GM19239 (cell line): ENCODE measurements at regions not wholly inside any gene's neighbourhood (a gene's known extent, or its start where the extent isn't known, plus 50 kb on each side); places are given as distances from the start of the nearest gene placed in this dataset.

Source experiments
- DNase-seq: peaks from one replicate; pipeline ENCODE4 v3.0.0; 2011; ENCODE audit warnings: low spot score; ENCODE audit not compliant: insufficient read length
- FAIRE-seq: peaks from 2 replicates; lab custom pipeline; 2011; peaks lifted over from hg19 to GRCh38; lab: Jason Lieb, UNC

DNA sequence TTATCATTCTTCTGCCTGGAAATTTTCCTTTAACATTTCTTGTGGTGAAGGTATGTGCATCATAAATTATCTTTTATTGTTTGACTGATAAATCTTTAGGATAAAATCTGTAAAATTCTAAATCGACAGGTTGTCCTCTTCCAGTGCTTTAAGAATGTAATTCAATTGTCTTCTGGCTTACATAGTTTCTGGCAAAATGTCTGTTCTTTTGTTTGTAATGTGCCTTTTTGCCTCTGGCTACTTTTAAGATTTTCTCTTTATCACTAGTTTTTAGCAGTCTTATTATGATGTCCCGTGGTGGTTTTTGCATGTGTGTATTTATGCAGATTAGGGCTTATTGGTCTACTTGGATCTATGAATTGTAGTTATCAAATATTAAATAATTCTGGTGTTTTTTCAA lies 203.6 kb upstream of the COPS8 start:
- DNase-seq (no peak), FAIRE-seq (no peak)

DNA sequence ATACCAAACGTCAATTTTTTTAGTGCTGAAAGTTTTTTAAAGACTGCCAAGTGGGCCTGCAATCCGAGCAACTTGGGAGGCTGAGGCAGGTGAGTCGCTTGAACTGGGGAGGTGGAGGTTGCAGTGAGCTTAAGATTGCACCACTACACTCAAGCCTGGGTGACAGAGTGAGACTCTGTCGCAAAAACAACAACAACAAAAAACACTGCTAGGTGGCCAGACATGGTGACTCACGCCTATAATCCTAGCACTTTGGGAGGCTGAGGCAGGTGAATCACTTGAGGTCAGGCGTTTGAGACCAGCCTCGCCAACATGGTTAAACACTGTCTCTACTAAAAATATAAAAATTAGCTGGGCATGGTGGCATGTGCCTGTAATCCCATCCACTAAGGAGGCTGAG lies 202.8 kb upstream of the COPS8 start:
- FAIRE-seq: no peak

DNA sequence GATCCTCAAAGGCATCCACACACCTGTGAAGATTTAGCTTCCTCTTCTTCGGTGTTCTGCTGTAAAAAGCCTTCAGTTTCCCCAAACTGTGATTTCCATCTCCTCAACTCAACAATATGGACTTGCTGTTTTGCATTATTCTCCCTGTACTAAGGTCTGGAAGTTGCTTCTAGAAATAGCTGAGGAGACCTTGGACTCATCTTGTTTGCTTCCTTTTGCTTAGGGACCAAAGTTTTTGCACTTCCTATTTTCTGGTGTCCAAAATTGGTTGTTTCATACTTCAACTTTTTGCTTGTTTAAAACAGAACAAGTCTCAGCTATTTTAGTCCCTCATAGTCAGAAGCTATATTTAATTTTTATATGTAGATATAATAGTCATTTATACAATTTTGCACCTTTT lies 201.9 kb upstream of the COPS8 start:
- FAIRE-seq (no peak), DNase-seq (no peak)

More for the DNA sequence above, 202.8 kb upstream of the COPS8 start:
- no peak for DNase-seq

- FAIRE-seq (no peak), DNase-seq (no peak)
Observed at GRCh38 chr2:236884569-236885175, 201.0 kb upstream of the COPS8 start.

- no peak for DNase-seq
- FAIRE-seq: no peak
Observed at GRCh38 chr2:236886456-236886855, 199.2 kb upstream of the COPS8 start.

GRCh38 chr2:236887531-236887930 lies 198.2 kb upstream of the COPS8 start:
- FAIRE-seq (no peak), DNase-seq (no peak)

GRCh38 chr2:236887953-236888793 lies 197.5 kb upstream of the COPS8 start:
- DNase-seq (no peak), FAIRE-seq (no peak)

DNA sequence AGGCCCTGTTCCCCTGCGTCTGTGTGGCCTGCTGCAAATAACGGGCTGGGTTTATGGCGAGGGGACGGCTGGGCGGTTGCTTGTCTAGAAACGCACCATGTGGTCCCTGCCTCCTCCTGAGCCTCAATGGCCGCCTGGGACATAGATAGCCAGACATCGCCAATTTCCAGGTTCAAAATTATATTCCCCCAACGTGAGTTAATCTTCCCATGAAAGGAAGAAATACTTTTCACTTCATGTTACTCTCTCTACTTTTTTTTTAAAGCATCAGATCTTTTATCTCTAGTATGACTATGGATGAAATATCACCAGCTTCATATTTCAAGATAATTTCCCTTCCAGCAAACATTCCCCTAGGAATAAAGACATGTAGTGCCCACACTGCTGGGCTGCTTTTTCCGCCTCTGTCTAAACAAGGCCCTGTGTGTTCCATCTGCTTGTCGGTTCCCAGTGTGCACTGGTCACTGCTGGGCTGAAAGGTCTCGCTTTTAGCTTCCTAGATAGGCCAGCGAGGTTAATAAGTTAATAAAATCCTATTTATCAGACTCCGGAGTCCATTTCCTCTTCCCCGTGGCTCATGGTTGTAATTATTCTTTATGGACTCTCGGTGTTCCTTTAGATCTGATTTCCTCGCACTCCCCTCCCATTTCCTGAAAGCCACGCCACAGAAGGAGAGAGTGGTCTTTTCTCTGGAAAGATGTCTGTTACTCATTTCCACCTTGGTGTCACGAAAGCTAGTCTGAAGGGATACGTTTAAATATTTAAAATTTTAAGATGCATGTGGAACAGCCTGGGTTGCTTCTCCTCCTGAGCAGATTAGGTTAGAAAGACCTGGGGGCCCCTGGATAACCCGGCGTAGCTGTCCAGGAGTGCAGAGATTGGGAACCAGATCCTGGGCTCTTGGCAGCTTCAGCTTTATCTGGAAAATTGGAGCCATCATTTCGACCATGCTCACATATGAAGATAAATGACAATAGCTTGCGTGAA lies 196.6 kb upstream of the COPS8 start:
- DNase-seq: no peak
- FAIRE-seq: no peak

- FAIRE-seq (no peak), DNase-seq (no peak)
Observed at GRCh38 chr2:236889791-236890704, 195.6 kb upstream of the COPS8 start.

- DNase-seq: no peak
- no peak for FAIRE-seq
Observed at GRCh38 chr2:236892721-236893120, 193.0 kb upstream of the COPS8 start.

DNA sequence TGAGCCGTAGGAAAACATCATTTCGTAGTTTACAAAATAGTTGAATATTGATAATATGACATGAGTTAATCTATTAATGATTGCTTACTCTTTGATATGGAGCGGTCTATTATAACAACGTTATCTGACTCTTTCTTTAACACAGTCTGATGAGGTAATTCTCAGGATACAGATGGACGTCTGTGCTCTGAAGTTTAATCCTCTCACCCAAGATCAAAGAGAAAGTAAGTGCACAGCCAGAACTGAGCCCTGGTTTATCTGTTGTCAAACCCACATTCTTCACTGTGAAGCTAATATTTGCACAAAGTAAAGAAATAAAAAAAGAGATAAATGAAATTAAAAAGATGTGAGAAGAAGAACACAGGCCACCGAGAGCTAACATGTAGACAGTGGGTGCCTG lies 190.9 kb upstream of the COPS8 start:
- DNase-seq (no peak), FAIRE-seq (no peak)

GRCh38 chr2:236895497-236895896 lies 190.2 kb upstream of the COPS8 start:
- no peak for FAIRE-seq

GRCh38 chr2:236896688-236897087 lies 189.0 kb upstream of the COPS8 start:
- DNase-seq: no peak
- FAIRE-seq: no peak

More at GRCh38 chr2:236895497-236895896, 190.2 kb upstream of the COPS8 start:
- no peak for DNase-seq

DNA sequence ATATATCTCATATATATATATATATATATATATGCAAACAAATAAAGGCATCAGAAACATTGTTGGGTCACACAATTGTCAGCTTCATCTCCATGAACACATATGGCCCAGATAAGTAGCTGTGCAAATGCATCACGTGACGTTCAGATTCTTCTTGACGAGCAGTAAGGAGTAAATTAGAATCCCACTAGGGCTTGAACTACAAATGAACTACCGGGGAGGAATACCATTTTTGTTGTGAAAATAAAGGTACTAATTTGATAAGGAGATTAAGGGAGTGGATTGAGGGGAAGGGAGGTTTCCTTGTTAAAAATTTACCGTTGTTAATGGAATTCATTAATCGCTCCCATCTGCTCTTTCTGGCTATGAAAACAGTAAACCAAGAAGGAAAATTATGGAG lies 186.5 kb upstream of the COPS8 start:
- FAIRE-seq (no peak), DNase-seq (no peak)

DNA sequence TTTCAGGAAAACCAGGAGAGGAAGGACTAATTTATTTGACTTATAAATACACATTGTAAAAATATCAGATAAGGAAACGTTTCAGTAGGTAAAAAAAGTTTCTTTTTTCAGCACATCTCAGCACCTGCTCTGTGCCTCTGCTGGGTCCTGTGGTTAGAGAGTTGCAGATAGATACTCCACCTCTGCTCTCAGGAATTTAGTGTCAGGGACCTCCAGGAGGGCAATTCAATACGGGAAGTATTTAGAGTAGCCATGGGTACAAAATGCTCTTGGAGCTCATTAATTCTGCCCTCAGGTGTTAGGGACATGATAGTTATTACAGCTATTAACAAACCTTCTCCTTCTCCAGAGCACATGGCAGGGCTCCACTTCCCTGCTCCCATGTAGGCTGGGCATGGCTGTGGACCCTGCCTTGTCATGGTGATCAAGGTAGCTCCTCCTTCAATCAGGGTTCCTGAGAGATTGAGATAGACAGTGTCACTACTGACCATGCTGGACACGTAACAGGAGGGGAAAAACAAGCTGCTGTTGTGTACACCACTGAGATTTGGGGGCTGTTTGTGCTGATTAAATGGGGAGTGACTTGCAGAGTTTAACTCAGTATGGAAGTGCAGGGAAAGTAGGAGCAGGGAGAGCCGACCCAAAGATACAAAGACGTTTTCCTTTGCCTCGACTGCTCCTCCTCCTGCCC lies 185.6 kb upstream of the COPS8 start:
- DNase-seq (no peak), FAIRE-seq (no peak)

DNA sequence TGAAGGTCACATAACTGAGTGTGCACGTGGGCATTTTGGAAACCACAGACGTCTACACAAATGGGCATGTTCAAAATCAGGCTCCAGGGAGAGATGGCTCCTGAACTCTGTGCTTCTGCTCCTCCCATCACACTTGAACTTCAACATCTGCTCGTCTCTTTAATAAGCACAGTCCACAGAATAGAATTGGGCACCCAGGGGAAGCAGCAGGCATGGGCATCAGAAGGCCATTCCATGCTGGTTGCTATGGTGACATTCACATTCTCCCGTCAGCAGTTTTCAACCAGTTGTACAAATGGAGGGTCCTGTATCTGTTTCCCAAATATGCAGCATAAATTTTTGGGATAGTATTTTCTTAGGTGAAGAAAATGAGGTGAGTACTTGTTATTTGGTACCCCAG lies 183.7 kb upstream of the COPS8 start:
- FAIRE-seq (no peak), DNase-seq (no peak)

- no peak for DNase-seq
- FAIRE-seq: no peak
Observed at GRCh38 chr2:236903978-236904377, 181.7 kb upstream of the COPS8 start.

- DNase-seq (no peak), FAIRE-seq (no peak)
Observed at GRCh38 chr2:236904389-236905263, 181.1 kb upstream of the COPS8 start.
